ENCODE measurements at regions not wholly inside any gene's neighbourhood (a gene's known extent, or its start where the extent isn't known, plus 50 kb on each side); places are given as distances from the start of the nearest gene placed in this dataset.

GRCh38 chr4:137647375-137647774, 115.1 kb upstream of the PCDH18 start:
- no TSS peak for BruUV-seq (replicated peaks)
- H3K56ac ChIP-seq (ENCODE audit: extremely low read depth, insufficient read depth, low read length), result no peak overlapping the region
- no peaks in the 10 kb centered on the region for H3K36me3 ChIP-seq (ENCODE audit: control insufficient read depth, insufficient read depth, low read length)
- POLR2A ChIA-PET (ENCODE audit: unreplicated experiment), result interaction anchor here (0.9 kb wide), 1 partner anchor 115 kb away, joined by 3 read pairs; the partner anchor contains the start of gene PCDH18
- dilution Hi-C loops (cut with HindIII; ENCODE audit: low sequenced_read_pairs, unreplicated experiment) (no loop called here), in situ Hi-C loops (cut with MboI; ENCODE audit: low sequenced_read_pairs) (no loop called here), intact Hi-C loops (cut with micrococcal nuclease) (no loop called here)
- no peak overlapping the region for H3K4me3 ChIP-seq (ENCODE audit: insufficient read depth, low read depth, low read length)
- H3K4me2 ChIP-seq (ENCODE audit: low read depth, low read length), result no peak overlapping the region
- H3K4ac ChIP-seq (ENCODE audit: low read depth, low read length), result peak overlapping the region; percentile 62
- H2BK15ac ChIP-seq (ENCODE audit: low read depth, low read length), result peak overlapping the region; percentile 79; the same call in 1 of the 3 replicates
- H3K4me1 ChIP-seq (ENCODE audit: control insufficient read depth, insufficient read depth, low read length), result peaks cover 7% of the 10 kb centered on the region; the same call in 1 of the 2 replicates
- H3K9me1 ChIP-seq (ENCODE audit: insufficient read depth, low read length), result no peaks in the 10 kb centered on the region
- no CpG with 5 or more reads among the region's 1 CpG for WGBS, 2 experiments (ENCODE audit: extremely low coverage in 2 of 2, insufficient read length in 1 of 2)
- no peak overlapping the region for H2BK5ac ChIP-seq (ENCODE audit: low read depth, low read length, poor library complexity, severe bottlenecking)
- H3K27me3 ChIP-seq (ENCODE audit: control insufficient read depth, insufficient read depth, low read length), result no peaks in the 10 kb centered on the region
- 0 out of 2 replicates have a peak overlapping the region, but pooled peaks have one; percentile 32 for H3K14ac ChIP-seq (replicated peaks; ENCODE audit: low read depth, low read length)
- no peak for TF ChIP-seq ELK1 (IDR thresholded peaks at IDR 0.05; ENCODE audit: borderline replicate concordance, low read depth, low read length)
- no peak for TF ChIP-seq RCOR1 (IDR thresholded peaks at IDR 0.05; ENCODE audit: insufficient replicate concordance, low read length)
- no peak for TF ChIP-seq CHD1 (IDR thresholded peaks at IDR 0.05; ENCODE audit: low read depth, low read length)
- TF ChIP-seq MAZ (IDR thresholded peaks at IDR 0.05; ENCODE audit: borderline replicate concordance, low read depth, low read length), result no peak
- TF ChIP-seq MAFK (IDR thresholded peaks at IDR 0.05; ENCODE audit: low read depth, low read length), result no peak
- TF ChIP-seq CTCF (conservative IDR thresholded peaks at IDR 0.05; ENCODE audit: low read depth, low read length), result no peak
- no peak for TF ChIP-seq FOS (IDR thresholded peaks at IDR 0.05; ENCODE audit: low read depth, low read length)
- no peak for TF ChIP-seq SMC3 (IDR thresholded peaks at IDR 0.05; ENCODE audit: low read depth, low read length)
- TF ChIP-seq RAD21 (IDR thresholded peaks at IDR 0.05; ENCODE audit: low read length), result no peak
- TF ChIP-seq USF2 (IDR thresholded peaks at IDR 0.05; ENCODE audit: low read depth, low read length), result no peak
- no peak for TF ChIP-seq NFE2L2 (IDR thresholded peaks at IDR 0.05; ENCODE audit: low read depth, low read length)
- no peak for TF ChIP-seq CEBPB (IDR thresholded peaks at IDR 0.05; ENCODE audit: low read depth, low read length)
- TF ChIP-seq POLR2A (IDR thresholded peaks at IDR 0.05; ENCODE audit: low read depth, low read length), result no peak
- no peak for TF ChIP-seq RFX5 (IDR thresholded peaks at IDR 0.05; ENCODE audit: low read depth, low read length)
- no peak for TF ChIP-seq MXI1 (IDR thresholded peaks at IDR 0.05; ENCODE audit: borderline replicate concordance, low read depth, low read length)
- TF ChIP-seq BHLHE40 (IDR thresholded peaks at IDR 0.05; ENCODE audit: low read depth, low read length), result no peak
- H2AFZ ChIP-seq (replicated peaks; ENCODE audit: low read length, poor library complexity), result no peak overlapping the region
- H3K79me1 ChIP-seq (ENCODE audit: low read depth in 1 of 2, low read length in 2 of 2), result no peaks in the 10 kb centered on the region
- peak overlapping the region; percentile 86 for H2BK20ac ChIP-seq (ENCODE audit: low read depth, low read length)
- peak overlapping the region; percentile 75; the same call in 1 of the 2 replicates for H2AK5ac ChIP-seq (ENCODE audit: low read depth, low read length)
- H4K91ac ChIP-seq (ENCODE audit: insufficient read depth, low read depth, low read length), result peak overlapping the region; percentile 28; the same call in 1 of the 2 replicates
- H2BK120ac ChIP-seq (ENCODE audit: low read depth, low read length), result peak overlapping the region; percentile 74
- H3K23ac ChIP-seq (ENCODE audit: low read depth, low read length), result no peak overlapping the region
- ATAC-seq (ENCODE audit: low read depth) (no peak), DNase-seq (no peak)
- no peak overlapping the region for H4K5ac ChIP-seq (ENCODE audit: low read depth, low read length)
- H3K18ac ChIP-seq (ENCODE audit: low read depth, low read length), result no peak overlapping the region
- H4K20me1 ChIP-seq (ENCODE audit: insufficient read depth, low read length), result no peaks in the 10 kb centered on the region
- H3K9me3 ChIP-seq (ENCODE audit: control insufficient read depth, insufficient read depth, low read length), result no peaks in the 10 kb centered on the region
- CTCF ChIA-PET, result interaction anchor here (1.7 kb wide), 1 partner anchor 116 kb away, joined by 5 read pairs; no protein-coding TSS in a partner anchor
- no peak overlapping the region for H3K9ac ChIP-seq (ENCODE audit: low read depth, low read length)
- H3K27ac ChIP-seq (ENCODE audit: insufficient read depth, low read length), result no peak overlapping the region
- H2AK9ac ChIP-seq (replicated peaks; ENCODE audit: low read depth, low read length, poor library complexity), result peak overlapping the region; percentile 56
- H4K8ac ChIP-seq (ENCODE audit: low read depth in 2 of 2, low read length in 2 of 2), result 0 out of 4 replicates have a peak overlapping the region, but pooled peaks of 1 of the 2 experiments have one; percentile 21

All from IMR-90 (cell line).